VCaP (cell line): ENCODE measurements at regions not wholly inside any gene's neighbourhood (a gene's known extent, or its start where the extent isn't known, plus 50 kb on each side); places are given as distances from the start of the nearest gene placed in this dataset.
"Not testable (repeated sequence)": the region's sequence is repeated elsewhere in the genome, so short reads cannot be mapped to it uniquely, and the experiment has no call there.

Experiments used
- H3K27ac ChIP-seq: fragments of 450-650 bp; 2 replicates; pipeline ENCODE4 v1.5.1; 2017
- CTCF ChIP-seq: fragments of 450-650 bp; conservative IDR thresholded peaks from 2 replicates; pipeline ENCODE4 v1.5.1; 2017; ENCODE audit warnings: mild to moderate bottlenecking, moderate library complexity

- no peak overlapping the region for H3K27ac ChIP-seq
- TF ChIP-seq CTCF: no peak
These were observed 96.7 kb upstream of the SIRPG start for GRCh38 chr20:1754306-1754705.

- H3K27ac ChIP-seq: no peak overlapping the region
- TF ChIP-seq CTCF: no peak
These were observed 94.5 kb upstream of the SIRPG start for GRCh38 chr20:1752045-1752444.

- no peak for TF ChIP-seq CTCF
- no peak overlapping the region for H3K27ac ChIP-seq
These were observed 91.2 kb upstream of the SIRPG start for GRCh38 chr20:1748777-1749176.

GRCh38 chr20:1747953-1748577, 90.5 kb upstream of the SIRPG start:
- no peak overlapping the region for H3K27ac ChIP-seq
- no peak for TF ChIP-seq CTCF

GRCh38 chr20:1742049-1742434, 84.5 kb upstream of the SIRPG start:
- not testable (repeated sequence) for H3K27ac ChIP-seq

GRCh38 chr20:1741309-1742048, 83.9 kb upstream of the SIRPG start:
- TF ChIP-seq CTCF: no peak
- no peak overlapping the region for H3K27ac ChIP-seq

GRCh38 chr20:1737134-1737533, 79.6 kb upstream of the SIRPG start:
- H3K27ac ChIP-seq: no peak overlapping the region
- no peak for TF ChIP-seq CTCF

GRCh38 chr20:1735417-1736089, 78.0 kb upstream of the SIRPG start:
- no peak for TF ChIP-seq CTCF
- H3K27ac ChIP-seq: no peak overlapping the region
